DOHH2 (cell line): ENCODE measurements at regions not wholly inside any gene's neighbourhood (a gene's known extent, or its start where the extent isn't known, plus 50 kb on each side); places are given as distances from the start of the nearest gene placed in this dataset.

ENCODE experiments used
- EZH2phosphoT487 ChIP-seq: fragments of 200-600 bp; sonication (generic); IDR thresholded peaks from 2 replicates; pipeline ENCODE4 v1.6.1; 2017; ENCODE audit warnings: borderline replicate concordance, mild to moderate bottlenecking, antibody characterized with exemption, low read length, moderate library complexity, mixed read lengths
- TF ChIP-seq, protein P1 (sequence below): fragments of 200-600 bp; sonication (generic); IDR thresholded peaks from one replicate; pipeline ENCODE4 v1.5.1; 2014; ENCODE audit warnings: antibody characterized with exemption, mild to moderate bottlenecking, low read depth, low read length; ENCODE audit not compliant: poor library complexity, severe bottlenecking

- TF ChIP-seq, protein P1, sequence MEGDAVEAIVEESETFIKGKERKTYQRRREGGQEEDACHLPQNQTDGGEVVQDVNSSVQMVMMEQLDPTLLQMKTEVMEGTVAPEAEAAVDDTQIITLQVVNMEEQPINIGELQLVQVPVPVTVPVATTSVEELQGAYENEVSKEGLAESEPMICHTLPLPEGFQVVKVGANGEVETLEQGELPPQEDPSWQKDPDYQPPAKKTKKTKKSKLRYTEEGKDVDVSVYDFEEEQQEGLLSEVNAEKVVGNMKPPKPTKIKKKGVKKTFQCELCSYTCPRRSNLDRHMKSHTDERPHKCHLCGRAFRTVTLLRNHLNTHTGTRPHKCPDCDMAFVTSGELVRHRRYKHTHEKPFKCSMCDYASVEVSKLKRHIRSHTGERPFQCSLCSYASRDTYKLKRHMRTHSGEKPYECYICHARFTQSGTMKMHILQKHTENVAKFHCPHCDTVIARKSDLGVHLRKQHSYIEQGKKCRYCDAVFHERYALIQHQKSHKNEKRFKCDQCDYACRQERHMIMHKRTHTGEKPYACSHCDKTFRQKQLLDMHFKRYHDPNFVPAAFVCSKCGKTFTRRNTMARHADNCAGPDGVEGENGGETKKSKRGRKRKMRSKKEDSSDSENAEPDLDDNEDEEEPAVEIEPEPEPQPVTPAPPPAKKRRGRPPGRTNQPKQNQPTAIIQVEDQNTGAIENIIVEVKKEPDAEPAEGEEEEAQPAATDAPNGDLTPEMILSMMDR, result no peak
- TF ChIP-seq EZH2phosphoT487, result no peak
These were observed 61.5 kb upstream of the NUDT12 start for GRCh38 chr5:103624035-103624480.
